A673 (cell line): ENCODE measurements at regions not wholly inside any gene's neighbourhood (a gene's known extent, or its start where the extent isn't known, plus 50 kb on each side); places are given as distances from the start of the nearest gene placed in this dataset.

Source experiments
- EZH2 ChIP-seq: fragments of 200-600 bp; sonication (generic); IDR thresholded peaks from 2 replicates; pipeline ENCODE4 v1.6.1; 2017; ENCODE audit warnings: borderline replicate concordance, low read depth, mild to moderate bottlenecking, mixed read lengths, antibody characterized with exemption, low read length; ENCODE audit not compliant: poor library complexity, severe bottlenecking
- TF ChIP-seq, protein P1 (sequence below): fragments of 300-800, 200-600 bp; sonication (generic); conservative IDR thresholded peaks from 2 replicates; pipeline ENCODE4 v1.5.1; 2017; ENCODE audit warnings: low read depth, mild to moderate bottlenecking, antibody characterized with exemption, low read length, moderate library complexity, mixed read lengths

DNA sequence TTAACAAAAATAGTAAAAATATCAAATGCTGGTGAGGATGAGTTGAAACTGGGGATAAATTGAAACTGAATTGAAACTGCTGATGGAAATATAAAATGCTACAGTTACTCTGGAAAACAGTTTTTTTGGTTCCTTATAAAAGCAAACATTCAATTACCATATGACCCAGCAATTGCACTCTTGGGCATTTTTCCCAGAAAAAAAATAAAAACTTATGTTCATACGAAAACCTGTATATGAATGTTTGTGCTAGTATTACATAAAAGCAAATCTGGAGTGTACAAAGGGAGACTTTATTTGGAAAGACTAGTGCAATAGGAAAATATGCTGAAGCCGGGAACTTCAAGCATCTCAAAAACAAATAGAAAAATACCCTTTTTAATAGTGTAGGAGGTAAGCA lies 857.9 kb upstream of the CADM2 start:
- TF ChIP-seq, protein P1, sequence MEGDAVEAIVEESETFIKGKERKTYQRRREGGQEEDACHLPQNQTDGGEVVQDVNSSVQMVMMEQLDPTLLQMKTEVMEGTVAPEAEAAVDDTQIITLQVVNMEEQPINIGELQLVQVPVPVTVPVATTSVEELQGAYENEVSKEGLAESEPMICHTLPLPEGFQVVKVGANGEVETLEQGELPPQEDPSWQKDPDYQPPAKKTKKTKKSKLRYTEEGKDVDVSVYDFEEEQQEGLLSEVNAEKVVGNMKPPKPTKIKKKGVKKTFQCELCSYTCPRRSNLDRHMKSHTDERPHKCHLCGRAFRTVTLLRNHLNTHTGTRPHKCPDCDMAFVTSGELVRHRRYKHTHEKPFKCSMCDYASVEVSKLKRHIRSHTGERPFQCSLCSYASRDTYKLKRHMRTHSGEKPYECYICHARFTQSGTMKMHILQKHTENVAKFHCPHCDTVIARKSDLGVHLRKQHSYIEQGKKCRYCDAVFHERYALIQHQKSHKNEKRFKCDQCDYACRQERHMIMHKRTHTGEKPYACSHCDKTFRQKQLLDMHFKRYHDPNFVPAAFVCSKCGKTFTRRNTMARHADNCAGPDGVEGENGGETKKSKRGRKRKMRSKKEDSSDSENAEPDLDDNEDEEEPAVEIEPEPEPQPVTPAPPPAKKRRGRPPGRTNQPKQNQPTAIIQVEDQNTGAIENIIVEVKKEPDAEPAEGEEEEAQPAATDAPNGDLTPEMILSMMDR: no peak
- no peak for TF ChIP-seq EZH2
